HEK293 (cell line): ENCODE measurements at regions not wholly inside any gene's neighbourhood (a gene's known extent, or its start where the extent isn't known, plus 50 kb on each side); places are given as distances from the start of the nearest gene placed in this dataset.

Experiments
- CTCF ChIP-seq: fragments of 450-650 bp; formaldehyde crosslinking; IDR thresholded peaks from 2 replicates; pipeline ENCODE4 v1.5.1; 2016; ENCODE audit warnings: missing biosample characterization, missing genetic modification characterization
- PRDM4 ChIP-seq: fragments of 450-650 bp; formaldehyde crosslinking; IDR thresholded peaks from 2 replicates; pipeline ENCODE4 v1.5.1; 2017; ENCODE audit warnings: missing biosample characterization, missing genetic modification characterization
- REST ChIP-seq: fragments of 450-650 bp; formaldehyde crosslinking; IDR thresholded peaks from 2 replicates; pipeline ENCODE4 v1.5.1; 2016; ENCODE audit warnings: missing biosample characterization, missing genetic modification characterization
- TRIM28 ChIP-seq: IDR thresholded peaks from 2 replicates; pipeline ENCODE4 v1.6.1; 2011; ENCODE audit warnings: low read length, control low read depth, borderline replicate concordance
- TSHZ1 ChIP-seq: fragments of 450-650 bp; formaldehyde crosslinking; IDR thresholded peaks from 2 replicates; pipeline ENCODE4 v1.5.1; 2016; ENCODE audit warnings: missing biosample characterization, missing genetic modification characterization, borderline replicate concordance
- ZBTB20 ChIP-seq: fragments of 450-650 bp; formaldehyde crosslinking; IDR thresholded peaks from 2 replicates; pipeline ENCODE4 v1.5.1; 2016; ENCODE audit warnings: missing biosample characterization, missing genetic modification characterization
- ZBTB21 ChIP-seq: fragments of 450-650 bp; formaldehyde crosslinking; IDR thresholded peaks from 2 replicates; pipeline ENCODE4 v1.5.1; 2017; ENCODE audit warnings: missing biosample characterization, missing genetic modification characterization
- ZFP3 ChIP-seq: fragments of 450-650 bp; formaldehyde crosslinking; IDR thresholded peaks from 2 replicates; pipeline ENCODE4 v1.5.1; 2016; ENCODE audit warnings: low read depth, missing biosample characterization, missing genetic modification characterization
- ZNF335 ChIP-seq: fragments of 450-650 bp; formaldehyde crosslinking; conservative IDR thresholded peaks from 2 replicates; pipeline ENCODE4 v1.5.1; 2016; ENCODE audit warnings: missing biosample characterization, missing genetic modification characterization
- ZNF626 ChIP-seq: fragments of 450-650 bp; sonication (Bioruptor Pico); formaldehyde crosslinking; IDR thresholded peaks from 2 replicates; pipeline ENCODE4 v1.5.1; 2018; ENCODE audit warnings: missing biosample characterization, missing genetic modification characterization, inconsistent platforms

- no peak for TF ChIP-seq CTCF (tag by site-specific recombination)
- TF ChIP-seq ZBTB21 (tag by site-specific recombination) = no peak
- no peak for TF ChIP-seq REST (tag by site-specific recombination)
- TF ChIP-seq ZNF626 (tag by site-specific recombination) = no peak
- TF ChIP-seq TRIM28 = no peak
- no peak for TF ChIP-seq ZNF335
- TF ChIP-seq ZBTB20 = no peak
- no peak for TF ChIP-seq ZFP3 (tag by site-specific recombination)
- no peak for TF ChIP-seq TSHZ1 (tag by site-specific recombination)
- TF ChIP-seq PRDM4 (tag by site-specific recombination) = no peak
Observed at GRCh38 chr13:31675440-31675953, 63.8 kb upstream of the RXFP2 start.
